ENCODE measurements at regions not wholly inside any gene's neighbourhood (a gene's known extent, or its start where the extent isn't known, plus 50 kb on each side); places are given as distances from the start of the nearest gene placed in this dataset.

DNA sequence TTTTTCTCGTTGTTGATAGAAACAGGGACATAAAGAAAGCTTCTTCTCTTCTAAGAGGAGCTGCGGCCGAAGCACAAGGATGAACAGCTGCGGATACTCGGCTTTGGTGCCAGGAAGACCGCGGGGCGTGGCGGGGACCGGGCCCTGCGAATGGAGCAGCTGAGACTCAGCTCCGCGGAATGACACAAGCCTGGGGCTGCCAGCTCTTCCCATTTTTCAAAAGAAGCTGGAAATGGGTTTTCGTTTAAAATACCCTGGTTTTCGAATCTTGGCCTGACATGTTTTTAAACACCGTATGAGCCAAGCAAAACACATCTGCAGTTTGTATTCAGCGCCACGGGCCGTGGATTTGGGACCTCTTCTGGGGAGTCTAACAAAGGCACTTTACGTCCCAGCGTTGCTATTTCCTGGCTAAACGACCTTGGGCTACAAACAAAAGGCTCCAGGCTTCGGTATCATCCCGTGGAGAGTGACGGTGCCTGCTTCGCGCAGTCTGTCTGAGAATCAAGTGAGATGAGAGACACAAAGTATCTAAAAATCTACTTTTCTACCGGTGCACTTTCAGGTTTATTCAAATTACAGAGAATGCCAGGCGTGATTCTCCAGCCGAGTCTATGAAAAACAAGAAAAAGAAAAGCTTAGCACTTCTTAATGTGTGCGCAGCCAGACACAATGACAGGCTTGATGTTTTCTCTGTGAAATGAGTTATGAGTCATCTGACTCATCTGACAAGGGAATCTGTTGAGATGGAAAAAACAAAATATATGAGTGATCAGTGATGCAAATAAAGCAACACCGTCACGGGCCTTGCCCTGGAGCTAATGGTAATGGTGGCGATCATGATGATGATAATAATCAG lies 114.0 kb upstream of the TMEM132D start:
- H3K9me3 ChIP-seq = no peaks in the 10 kb centered on the region
- H3K4me1 ChIP-seq (ENCODE audit: control insufficient read depth in 1 of 2, insufficient read depth in 1 of 2, low read depth in 1 of 2, low read length in 1 of 2) = no peaks in the 10 kb centered on the region
- no peak for TF ChIP-seq CTCF (IDR thresholded peaks at IDR 0.05)
- no peaks in the 10 kb centered on the region for H3K36me3 ChIP-seq
- H3K27me3 ChIP-seq = peaks cover 17% of the 10 kb centered on the region
- H3K27ac ChIP-seq = no peak overlapping the region
- no peak overlapping the region for H3K4me3 ChIP-seq (ENCODE audit: low read depth in 1 of 2, low read length in 1 of 2)

DNA sequence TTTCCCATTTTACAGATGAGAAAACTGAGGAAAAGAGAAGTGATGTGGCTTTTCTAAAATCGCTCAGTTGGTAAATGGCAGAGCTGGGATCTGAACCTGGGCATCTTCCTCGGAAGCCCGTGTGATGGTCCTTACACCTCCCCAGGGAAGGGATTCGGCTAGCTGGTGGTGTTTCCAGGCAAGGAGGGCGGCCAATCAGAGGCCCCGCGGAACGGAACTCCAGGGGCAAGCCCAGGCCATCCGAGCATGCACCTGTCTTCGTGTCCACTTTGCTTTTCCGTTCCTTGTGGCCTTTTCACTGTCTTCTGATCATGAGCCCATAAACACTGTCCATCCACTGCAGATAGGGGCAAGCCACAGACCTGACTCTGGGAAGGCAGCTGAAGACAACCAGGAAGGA lies 114.8 kb upstream of the TMEM132D start:
- Histone ChIP-seq H3K27me3 (peaks cover 13% of the 10 kb centered on the region), H3K9me3 (no peaks in the 10 kb centered on the region), H3K36me3 (no peaks in the 10 kb centered on the region), H3K4me3 (ENCODE audit: low read depth in 1 of 2, low read length in 1 of 2) (no peak overlapping the region), H3K4me1 (ENCODE audit: control insufficient read depth in 1 of 2, insufficient read depth in 1 of 2, low read depth in 1 of 2, low read length in 1 of 2) (no peaks in the 10 kb centered on the region), H3K27ac (no peak overlapping the region)
- TF ChIP-seq CTCF (IDR thresholded peaks at IDR 0.05) = no peak

GRCh38 chr12:130026608-130027176 lies 122.9 kb upstream of the TMEM132D start:
- Histone ChIP-seq H3K9me3 (no peaks in the 10 kb centered on the region), H3K36me3 (no peaks in the 10 kb centered on the region), H3K27me3 (no peaks in the 10 kb centered on the region), H3K4me1 (ENCODE audit: control insufficient read depth in 1 of 2, insufficient read depth in 1 of 2, low read depth in 1 of 2, low read length in 1 of 2) (no peaks in the 10 kb centered on the region), H3K4me3 (ENCODE audit: low read depth in 1 of 2, low read length in 1 of 2) (no peak overlapping the region), H3K27ac (no peak overlapping the region)
- TF ChIP-seq CTCF (IDR thresholded peaks at IDR 0.05) = no peak

DNA sequence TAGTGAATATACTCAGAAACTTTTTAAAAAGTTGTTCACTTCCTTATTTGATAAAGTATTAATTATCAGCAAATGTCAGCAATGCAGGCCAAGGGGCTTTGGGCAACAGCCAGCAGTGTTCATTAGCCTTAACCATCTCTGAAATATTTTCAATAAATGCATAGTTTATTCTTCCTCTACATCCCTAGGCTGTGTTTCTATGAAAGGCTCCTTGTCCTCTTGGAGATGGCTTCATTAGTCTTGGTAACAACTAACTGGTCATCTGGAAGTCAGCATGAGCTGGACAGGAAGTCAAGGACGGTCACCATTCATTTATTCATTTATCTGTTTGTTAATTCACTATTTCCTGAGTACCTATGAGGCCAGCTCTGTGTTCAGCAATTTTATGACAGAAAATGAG lies 124.0 kb upstream of the TMEM132D start:
- no peaks in the 10 kb centered on the region for H3K27me3 ChIP-seq
- no peaks in the 10 kb centered on the region for H3K9me3 ChIP-seq

DNA sequence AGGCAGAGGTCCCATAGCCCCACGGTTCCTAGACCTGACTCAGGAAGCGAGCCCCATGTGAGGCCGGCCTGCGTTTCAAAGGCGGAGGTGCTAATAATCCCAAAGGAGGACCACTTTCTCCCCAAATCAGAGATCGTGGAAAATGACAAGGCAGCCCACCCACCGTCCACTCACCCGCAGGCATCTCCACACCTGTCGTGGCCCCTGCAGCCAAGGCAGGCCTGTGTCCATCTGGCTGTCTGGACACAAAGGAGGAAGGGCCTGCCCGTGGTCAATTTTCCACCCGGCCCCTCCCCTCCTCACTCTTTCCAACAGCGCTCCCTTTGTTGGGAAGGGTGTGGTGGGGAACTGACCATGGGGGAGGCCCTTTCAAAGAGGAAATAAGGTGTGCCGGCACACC lies 125.3 kb upstream of the TMEM132D start:
- no peak overlapping the region for H3K27ac ChIP-seq
- H3K4me1 ChIP-seq (ENCODE audit: control insufficient read depth in 1 of 2, insufficient read depth in 1 of 2, low read depth in 1 of 2, low read length in 1 of 2) = no peaks in the 10 kb centered on the region

More for the DNA sequence above, 124.0 kb upstream of the TMEM132D start:
- H3K36me3 ChIP-seq = no peaks in the 10 kb centered on the region
- no peaks in the 10 kb centered on the region for H3K4me1 ChIP-seq (ENCODE audit: control insufficient read depth in 1 of 2, insufficient read depth in 1 of 2, low read depth in 1 of 2, low read length in 1 of 2)
- TF ChIP-seq CTCF (IDR thresholded peaks at IDR 0.05) = no peak
- H3K4me3 ChIP-seq (ENCODE audit: low read depth in 1 of 2, low read length in 1 of 2) = no peak overlapping the region
- no peak overlapping the region for H3K27ac ChIP-seq

More for the DNA sequence above, 125.3 kb upstream of the TMEM132D start:
- H3K36me3 ChIP-seq = no peaks in the 10 kb centered on the region
- H3K27me3 ChIP-seq = no peaks in the 10 kb centered on the region
- no peaks in the 10 kb centered on the region for H3K9me3 ChIP-seq
- H3K4me3 ChIP-seq (ENCODE audit: low read depth in 1 of 2, low read length in 1 of 2) = no peak overlapping the region
- no peak for TF ChIP-seq CTCF (IDR thresholded peaks at IDR 0.05)
